H9 (cell line): ENCODE measurements at regions not wholly inside any gene's neighbourhood (a gene's known extent, or its start where the extent isn't known, plus 50 kb on each side); places are given as distances from the start of the nearest gene placed in this dataset.

Source experiments
- DNase-seq: peaks from one replicate; pipeline ENCODE4 v3.0.0-alpha.2; 2017
- H2AFZ ChIP-seq: one replicate; pipeline ENCODE4 v1.6.1; 2013; ENCODE audit warnings: mild to moderate bottlenecking, low read length, control low read depth, moderate library complexity
- H2AK5ac ChIP-seq: 2 replicates; pipeline ENCODE4 v1.6.1; 2013; ENCODE audit warnings: low read length, control low read depth, mixed read lengths; ENCODE audit not compliant: insufficient read length
- H2BK120ac ChIP-seq: one replicate; pipeline ENCODE4 v1.6.1; 2013; ENCODE audit warnings: low read depth, mild to moderate bottlenecking, low read length, control low read depth, inconsistent platforms; ENCODE audit not compliant: poor library complexity, severe bottlenecking
- H2BK12ac ChIP-seq: 2 replicates; pipeline ENCODE4 v1.6.1; 2013; ENCODE audit warnings: low read length, control low read depth, mixed read lengths, low read depth; ENCODE audit not compliant: insufficient read length
- H2BK15ac ChIP-seq: 2 replicates; pipeline ENCODE4 v1.6.1; 2013; ENCODE audit warnings: low read depth, low read length, control low read depth
- H2BK20ac ChIP-seq: one replicate; pipeline ENCODE4 v1.6.1; 2013; ENCODE audit warnings: low read depth, mild to moderate bottlenecking, low read length, control low read depth, inconsistent platforms; ENCODE audit not compliant: poor library complexity, severe bottlenecking
- H2BK5ac ChIP-seq: 2 replicates; pipeline ENCODE4 v1.6.1; 2013; ENCODE audit warnings: low read length, control low read depth, mixed read lengths; ENCODE audit not compliant: insufficient read length
- H3K14ac ChIP-seq: 2 replicates; pipeline ENCODE4 v1.6.1; 2013; ENCODE audit warnings: low read length, control low read depth; ENCODE audit not compliant: insufficient read depth
- H3K18ac ChIP-seq: 2 replicates; pipeline ENCODE4 v1.6.1; 2013; ENCODE audit warnings: low read depth, mild to moderate bottlenecking, mixed read lengths, low read length, control low read depth; ENCODE audit not compliant: insufficient read length
- H3K23ac ChIP-seq: 2 replicates; pipeline ENCODE4 v1.6.1; 2013; ENCODE audit warnings: low read length, control low read depth, mixed read lengths, low read depth; ENCODE audit not compliant: insufficient read length
- H3K23me2 ChIP-seq: 2 replicates; pipeline ENCODE4 v1.6.1; 2013; ENCODE audit warnings: low read depth, mild to moderate bottlenecking, mixed read lengths, low read length, control low read depth; ENCODE audit not compliant: insufficient read length, poor library complexity, severe bottlenecking
- H3K27ac ChIP-seq: 2 replicates; pipeline ENCODE4 v1.5.1; 2013; ENCODE audit warnings: low read length, control low read depth, mixed read lengths, low read depth; ENCODE audit not compliant: insufficient read length
- H3K27me3 ChIP-seq: 2 replicates; pipeline ENCODE4 v1.6.1; 2013; ENCODE audit warnings: low read length, control low read depth, inconsistent platforms; ENCODE audit not compliant: insufficient read depth
- H3K4ac ChIP-seq: 2 replicates; pipeline ENCODE4 v1.6.1; 2013; ENCODE audit warnings: low read depth, mild to moderate bottlenecking, control low read depth, inconsistent platforms, low read length, moderate library complexity
- H3K4me1 ChIP-seq: 2 replicates; pipeline ENCODE4 v1.6.1; 2013; ENCODE audit warnings: low read length, control low read depth, inconsistent platforms; ENCODE audit not compliant: insufficient read depth
- H3K4me2 ChIP-seq: 2 replicates; pipeline ENCODE4 v1.6.1; 2013; ENCODE audit warnings: low read length, control low read depth, mixed read lengths; ENCODE audit not compliant: insufficient read length, insufficient read depth
- H3K56ac ChIP-seq: 2 replicates; pipeline ENCODE4 v1.6.1; 2013; ENCODE audit warnings: low read depth, mild to moderate bottlenecking, mixed read lengths, low read length, control low read depth; ENCODE audit not compliant: insufficient read length
- H3K79me1 ChIP-seq: 2 replicates; pipeline ENCODE4 v1.6.1; 2013; ENCODE audit warnings: low read depth, mild to moderate bottlenecking, moderate library complexity, low read length, control low read depth, inconsistent platforms; ENCODE audit not compliant: insufficient read depth, poor library complexity, severe bottlenecking
- H3K79me2 ChIP-seq: 2 replicates; pipeline ENCODE4 v1.6.1; 2013; ENCODE audit warnings: low read length, control low read depth, inconsistent platforms; ENCODE audit not compliant: insufficient read depth
- H3K9ac ChIP-seq: 2 replicates; pipeline ENCODE4 v1.6.1; 2013; ENCODE audit warnings: low read length, control low read depth, mixed read lengths; ENCODE audit not compliant: insufficient read length; ENCODE audit errors: extremely low read depth
- H3K9me3 ChIP-seq: one replicate; pipeline ENCODE4 v1.6.1; 2013; ENCODE audit warnings: low read depth, low read length, inconsistent platforms; ENCODE audit not compliant: control insufficient read depth
- H3T11ph ChIP-seq: one replicate; pipeline ENCODE4 v1.6.1; 2013; ENCODE audit warnings: mild to moderate bottlenecking, low read length, control low read depth, inconsistent platforms
- H4K20me1 ChIP-seq: one replicate; pipeline ENCODE4 v1.6.1; 2013; ENCODE audit not compliant: control insufficient read depth, insufficient read length, insufficient read depth
- H4K5ac ChIP-seq: 2 replicates; pipeline ENCODE4 v1.6.1; 2013; ENCODE audit warnings: low read depth, mild to moderate bottlenecking, mixed read lengths, low read length, control low read depth; ENCODE audit not compliant: insufficient read length
- H4K8ac ChIP-seq: replicated peaks from 2 replicates; pipeline ENCODE4 v1.6.1; 2013; ENCODE audit warnings: low read length, control low read depth, mixed read lengths, low read depth; ENCODE audit not compliant: insufficient read length
- H4K91ac ChIP-seq: 2 replicates; pipeline ENCODE4 v1.6.1; 2013; ENCODE audit warnings: low read depth, mild to moderate bottlenecking, moderate library complexity, mixed read lengths, low read length, control low read depth; ENCODE audit not compliant: insufficient read length
- H3K27ac Mint-ChIP-seq, 3 experiments: 2 replicates in 2 of 3; 3 replicates in 1 of 3; pipeline ENCODE4 v1.8.0; 2020 to 2021; ENCODE audit warnings: mixed read lengths in 3 of 3, mild to moderate bottlenecking in 1 of 3, moderate library complexity in 1 of 3
- H3K27me3 Mint-ChIP-seq: 2 replicates; pipeline ENCODE4 v1.8.0; 2021; ENCODE audit warnings: low read depth, mild to moderate bottlenecking, moderate library complexity, mixed read lengths
- H3K36me3 Mint-ChIP-seq, 3 experiments: 2 replicates in 2 of 3; 3 replicates in 1 of 3; pipeline ENCODE4 v1.8.0; 2020 to 2021; ENCODE audit warnings: low read depth in 3 of 3, mixed read lengths in 3 of 3; ENCODE audit not compliant: insufficient read depth in 1 of 3
- H3K4me1 Mint-ChIP-seq, 2 experiments: 2 replicates each; pipeline ENCODE4 v1.8.0; 2020; ENCODE audit warnings: mixed read lengths in 2 of 2
- H3K4me3 Mint-ChIP-seq, 2 experiments: 2 replicates in 1 of 2; 3 replicates in 1 of 2; pipeline ENCODE4 v1.8.0; 2020 to 2021; ENCODE audit warnings: mild to moderate bottlenecking in 2 of 2, mixed read lengths in 2 of 2, moderate library complexity in 1 of 2
- H3K9me3 Mint-ChIP-seq, 2 experiments: 2 replicates in 1 of 2; 3 replicates in 1 of 2; pipeline ENCODE4 v1.8.0; 2020; ENCODE audit warnings: mild to moderate bottlenecking in 2 of 2, mixed read lengths in 2 of 2, moderate library complexity in 1 of 2
- WGBS: extraction: QIAGEN DNeasy Blood & Tissue Kit; methylation state at CpG from one replicate; pipeline ENCODE4 v1.1.7; 2013; ENCODE audit warnings: missing lambda C conversion rate, low lambda C conversion rate, mixed read lengths; ENCODE audit not compliant: insufficient read length; ENCODE audit errors: extremely low coverage; 5-methylcytosine and 5-hydroxymethylcytosine counted together
- TF ChIP-seq, protein P1 (sequence below): fragments of 200-600 bp; sonication (generic); conservative IDR thresholded peaks from 3 replicates; pipeline ENCODE4 v1.8.0; 2021; ENCODE audit warnings: antibody characterized with exemption, mild to moderate bottlenecking

- Histone ChIP-seq H3K27ac (no peak overlapping the region), H3K4me2 (no peak overlapping the region), H4K91ac (no peak overlapping the region), H2BK20ac (no peak overlapping the region), H3K79me2 (no peaks in the 10 kb centered on the region), H3K79me1 (no peaks in the 10 kb centered on the region), H2AFZ (no peak overlapping the region), H2BK15ac (no peak overlapping the region), H3T11ph (no peak overlapping the region), H2BK12ac (no peak overlapping the region), H2AK5ac (no peak overlapping the region), H3K23me2 (no peaks in the 10 kb centered on the region), H3K56ac (no peak overlapping the region), H3K4me1 (no peaks in the 10 kb centered on the region), H4K8ac (no peak overlapping the region), H4K5ac (no peak overlapping the region), H3K9ac (no peak overlapping the region), H3K4ac (no peak overlapping the region), H4K20me1 (no peaks in the 10 kb centered on the region), H3K27me3 (no peaks in the 10 kb centered on the region), H2BK5ac (no peak overlapping the region), H3K14ac (no peak overlapping the region), H2BK120ac (no peak overlapping the region), H3K9me3 (no peaks in the 10 kb centered on the region), H3K23ac (no peak overlapping the region), H3K18ac (no peak overlapping the region)
- no CpG with 5 or more reads among the region's 7 CpGs for WGBS
- H3K27ac Mint-ChIP-seq: no peak overlapping the region
- no peaks in the 10 kb centered on the region for H3K9me3 Mint-ChIP-seq
- no peak overlapping the region for H3K4me3 Mint-ChIP-seq
- DNase-seq: no peak
- peaks cover 5 to 7% of the 10 kb centered on the region in 2 experiments for H3K4me1 Mint-ChIP-seq
- no peaks in the 10 kb centered on the region for H3K36me3 Mint-ChIP-seq
- H3K27me3 Mint-ChIP-seq: no peaks in the 10 kb centered on the region
- TF ChIP-seq, protein P1, sequence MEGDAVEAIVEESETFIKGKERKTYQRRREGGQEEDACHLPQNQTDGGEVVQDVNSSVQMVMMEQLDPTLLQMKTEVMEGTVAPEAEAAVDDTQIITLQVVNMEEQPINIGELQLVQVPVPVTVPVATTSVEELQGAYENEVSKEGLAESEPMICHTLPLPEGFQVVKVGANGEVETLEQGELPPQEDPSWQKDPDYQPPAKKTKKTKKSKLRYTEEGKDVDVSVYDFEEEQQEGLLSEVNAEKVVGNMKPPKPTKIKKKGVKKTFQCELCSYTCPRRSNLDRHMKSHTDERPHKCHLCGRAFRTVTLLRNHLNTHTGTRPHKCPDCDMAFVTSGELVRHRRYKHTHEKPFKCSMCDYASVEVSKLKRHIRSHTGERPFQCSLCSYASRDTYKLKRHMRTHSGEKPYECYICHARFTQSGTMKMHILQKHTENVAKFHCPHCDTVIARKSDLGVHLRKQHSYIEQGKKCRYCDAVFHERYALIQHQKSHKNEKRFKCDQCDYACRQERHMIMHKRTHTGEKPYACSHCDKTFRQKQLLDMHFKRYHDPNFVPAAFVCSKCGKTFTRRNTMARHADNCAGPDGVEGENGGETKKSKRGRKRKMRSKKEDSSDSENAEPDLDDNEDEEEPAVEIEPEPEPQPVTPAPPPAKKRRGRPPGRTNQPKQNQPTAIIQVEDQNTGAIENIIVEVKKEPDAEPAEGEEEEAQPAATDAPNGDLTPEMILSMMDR: peak; percentile 61
Measured at GRCh38 chr4:178577933-178578332, 1135.7 kb upstream of the AGA start.
